Uterus (tissue), 2 donors: ENCODE measurements at regions not wholly inside any gene's neighbourhood (a gene's known extent, or its start where the extent isn't known, plus 50 kb on each side); places are given as distances from the start of the nearest gene placed in this dataset.

Experiments
- POLR2A ChIP-seq, 2 donors: fragments of 450-650 bp; IDR thresholded peaks; one replicate each; pipeline ENCODE4 v1.6.1; 2016; ENCODE audit warnings: antibody characterized with exemption in 2 of 2, mild to moderate bottlenecking in 1 of 2, moderate library complexity in 1 of 2
- TF ChIP-seq, protein P1 (sequence below), 4 experiments: fragments of 200-600 bp in 2 of 4; fragments of 450-650 bp in 2 of 4; sonication (generic) in 2 of 4; IDR thresholded peaks; one replicate each; pipeline ENCODE4 v1.5.1; 2016 to 2019; ENCODE audit warnings: antibody characterized with exemption in 4 of 4, mild to moderate bottlenecking in 2 of 4, moderate library complexity in 1 of 4

DNA sequence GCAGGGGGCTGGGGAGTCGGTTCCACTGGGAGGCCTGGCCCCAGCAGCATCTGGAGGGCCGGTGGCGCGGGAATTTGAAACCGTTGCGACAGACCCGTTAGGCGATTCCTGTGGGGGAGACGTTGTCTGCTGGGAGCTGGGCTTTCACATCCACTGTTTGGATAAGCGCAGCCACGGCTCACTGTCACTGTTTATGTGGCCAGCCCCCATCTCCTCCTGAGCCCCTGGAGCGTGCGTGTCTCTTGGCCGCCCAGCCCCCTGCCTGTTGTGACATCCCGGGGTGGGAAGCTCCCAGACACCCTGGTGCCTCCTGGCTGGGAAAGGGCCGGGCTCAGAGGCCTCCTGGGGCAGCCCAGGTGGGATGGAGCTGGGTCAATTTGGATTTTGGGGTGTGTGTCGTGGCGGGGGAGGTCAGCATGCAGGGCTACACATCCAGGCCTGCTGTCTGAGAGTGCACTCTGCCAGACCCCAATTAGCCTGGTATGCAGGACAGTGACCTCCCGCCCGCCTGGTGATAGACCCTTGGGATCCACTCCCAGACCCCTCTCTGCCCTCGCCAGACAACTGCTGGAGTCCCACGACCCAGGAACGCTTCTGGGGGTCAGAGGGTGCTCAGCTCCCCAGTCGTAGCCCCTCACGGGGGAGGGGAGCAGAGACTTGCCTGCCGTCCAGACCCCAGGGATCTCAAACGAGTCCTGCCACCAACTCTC is 62.0 kb upstream of the RNU6ATAC start:
- no peak for TF ChIP-seq POLR2A (IDR thresholded peaks at IDR 0.05)
- TF ChIP-seq, protein P1, sequence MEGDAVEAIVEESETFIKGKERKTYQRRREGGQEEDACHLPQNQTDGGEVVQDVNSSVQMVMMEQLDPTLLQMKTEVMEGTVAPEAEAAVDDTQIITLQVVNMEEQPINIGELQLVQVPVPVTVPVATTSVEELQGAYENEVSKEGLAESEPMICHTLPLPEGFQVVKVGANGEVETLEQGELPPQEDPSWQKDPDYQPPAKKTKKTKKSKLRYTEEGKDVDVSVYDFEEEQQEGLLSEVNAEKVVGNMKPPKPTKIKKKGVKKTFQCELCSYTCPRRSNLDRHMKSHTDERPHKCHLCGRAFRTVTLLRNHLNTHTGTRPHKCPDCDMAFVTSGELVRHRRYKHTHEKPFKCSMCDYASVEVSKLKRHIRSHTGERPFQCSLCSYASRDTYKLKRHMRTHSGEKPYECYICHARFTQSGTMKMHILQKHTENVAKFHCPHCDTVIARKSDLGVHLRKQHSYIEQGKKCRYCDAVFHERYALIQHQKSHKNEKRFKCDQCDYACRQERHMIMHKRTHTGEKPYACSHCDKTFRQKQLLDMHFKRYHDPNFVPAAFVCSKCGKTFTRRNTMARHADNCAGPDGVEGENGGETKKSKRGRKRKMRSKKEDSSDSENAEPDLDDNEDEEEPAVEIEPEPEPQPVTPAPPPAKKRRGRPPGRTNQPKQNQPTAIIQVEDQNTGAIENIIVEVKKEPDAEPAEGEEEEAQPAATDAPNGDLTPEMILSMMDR (IDR thresholded peaks at IDR 0.05): no peak
